ENCODE measurements at regions not wholly inside any gene's neighbourhood (a gene's known extent, or its start where the extent isn't known, plus 50 kb on each side); places are given as distances from the start of the nearest gene placed in this dataset.

DNA sequence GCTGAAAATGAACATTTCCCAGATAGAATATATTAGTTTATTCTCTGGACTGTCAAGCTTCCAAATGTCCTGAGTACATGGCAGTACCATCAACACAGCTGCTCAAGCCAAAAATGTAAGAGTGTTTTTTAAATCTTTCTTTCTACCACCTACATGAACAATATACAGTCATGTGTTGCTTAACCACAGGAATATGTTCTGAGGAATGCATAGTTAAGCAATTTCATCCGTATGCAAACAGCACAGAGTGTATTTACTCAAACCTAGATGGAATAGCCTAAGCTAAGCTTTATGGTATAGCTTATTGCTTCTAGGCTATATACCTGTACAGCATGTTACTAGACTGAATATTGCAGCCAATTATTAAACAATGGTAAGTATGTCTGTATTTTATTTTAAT is 561.9 kb upstream of the ADGRL4 start:
- TF ChIP-seq YY1 (IDR thresholded peaks at IDR 0.05; ENCODE audit: low read depth) (no peak), CEBPB (IDR thresholded peaks at IDR 0.05) (no peak), RAD21 (IDR thresholded peaks at IDR 0.05; ENCODE audit: low read depth) (no peak), NFIC (IDR thresholded peaks at IDR 0.05) (no peak), ZBTB7A (IDR thresholded peaks at IDR 0.05; ENCODE audit: low read depth) (no peak), EGR1 (IDR thresholded peaks at IDR 0.05) (no peak), FOXM1 (IDR thresholded peaks at IDR 0.05; ENCODE audit: borderline replicate concordance, low read depth) (no peak), TCF12 (IDR thresholded peaks at IDR 0.05; ENCODE audit: low read depth) (no peak), TEAD4 (IDR thresholded peaks at IDR 0.05) (no peak), TAF1 (IDR thresholded peaks at IDR 0.05; ENCODE audit: low read depth) (no peak), CREB1 (IDR thresholded peaks at IDR 0.05; ENCODE audit: low read depth) (no peak), EP300 (IDR thresholded peaks at IDR 0.05; ENCODE audit: borderline replicate concordance) (no peak)
- TF ChIP-seq, protein P1, sequence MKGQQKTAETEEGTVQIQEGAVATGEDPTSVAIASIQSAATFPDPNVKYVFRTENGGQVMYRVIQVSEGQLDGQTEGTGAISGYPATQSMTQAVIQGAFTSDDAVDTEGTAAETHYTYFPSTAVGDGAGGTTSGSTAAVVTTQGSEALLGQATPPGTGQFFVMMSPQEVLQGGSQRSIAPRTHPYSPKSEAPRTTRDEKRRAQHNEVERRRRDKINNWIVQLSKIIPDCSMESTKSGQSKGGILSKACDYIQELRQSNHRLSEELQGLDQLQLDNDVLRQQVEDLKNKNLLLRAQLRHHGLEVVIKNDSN (IDR thresholded peaks at IDR 0.05) = no peak
- TF ChIP-seq, protein P2, sequence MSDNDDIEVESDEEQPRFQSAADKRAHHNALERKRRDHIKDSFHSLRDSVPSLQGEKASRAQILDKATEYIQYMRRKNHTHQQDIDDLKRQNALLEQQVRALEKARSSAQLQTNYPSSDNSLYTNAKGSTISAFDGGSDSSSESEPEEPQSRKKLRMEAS (IDR thresholded peaks at IDR 0.05) = no peak
- TF ChIP-seq, protein P3, sequence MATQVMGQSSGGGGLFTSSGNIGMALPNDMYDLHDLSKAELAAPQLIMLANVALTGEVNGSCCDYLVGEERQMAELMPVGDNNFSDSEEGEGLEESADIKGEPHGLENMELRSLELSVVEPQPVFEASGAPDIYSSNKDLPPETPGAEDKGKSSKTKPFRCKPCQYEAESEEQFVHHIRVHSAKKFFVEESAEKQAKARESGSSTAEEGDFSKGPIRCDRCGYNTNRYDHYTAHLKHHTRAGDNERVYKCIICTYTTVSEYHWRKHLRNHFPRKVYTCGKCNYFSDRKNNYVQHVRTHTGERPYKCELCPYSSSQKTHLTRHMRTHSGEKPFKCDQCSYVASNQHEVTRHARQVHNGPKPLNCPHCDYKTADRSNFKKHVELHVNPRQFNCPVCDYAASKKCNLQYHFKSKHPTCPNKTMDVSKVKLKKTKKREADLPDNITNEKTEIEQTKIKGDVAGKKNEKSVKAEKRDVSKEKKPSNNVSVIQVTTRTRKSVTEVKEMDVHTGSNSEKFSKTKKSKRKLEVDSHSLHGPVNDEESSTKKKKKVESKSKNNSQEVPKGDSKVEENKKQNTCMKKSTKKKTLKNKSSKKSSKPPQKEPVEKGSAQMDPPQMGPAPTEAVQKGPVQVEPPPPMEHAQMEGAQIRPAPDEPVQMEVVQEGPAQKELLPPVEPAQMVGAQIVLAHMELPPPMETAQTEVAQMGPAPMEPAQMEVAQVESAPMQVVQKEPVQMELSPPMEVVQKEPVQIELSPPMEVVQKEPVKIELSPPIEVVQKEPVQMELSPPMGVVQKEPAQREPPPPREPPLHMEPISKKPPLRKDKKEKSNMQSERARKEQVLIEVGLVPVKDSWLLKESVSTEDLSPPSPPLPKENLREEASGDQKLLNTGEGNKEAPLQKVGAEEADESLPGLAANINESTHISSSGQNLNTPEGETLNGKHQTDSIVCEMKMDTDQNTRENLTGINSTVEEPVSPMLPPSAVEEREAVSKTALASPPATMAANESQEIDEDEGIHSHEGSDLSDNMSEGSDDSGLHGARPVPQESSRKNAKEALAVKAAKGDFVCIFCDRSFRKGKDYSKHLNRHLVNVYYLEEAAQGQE (IDR thresholded peaks at IDR 0.05; ENCODE audit: low read depth) = no peak

DNA sequence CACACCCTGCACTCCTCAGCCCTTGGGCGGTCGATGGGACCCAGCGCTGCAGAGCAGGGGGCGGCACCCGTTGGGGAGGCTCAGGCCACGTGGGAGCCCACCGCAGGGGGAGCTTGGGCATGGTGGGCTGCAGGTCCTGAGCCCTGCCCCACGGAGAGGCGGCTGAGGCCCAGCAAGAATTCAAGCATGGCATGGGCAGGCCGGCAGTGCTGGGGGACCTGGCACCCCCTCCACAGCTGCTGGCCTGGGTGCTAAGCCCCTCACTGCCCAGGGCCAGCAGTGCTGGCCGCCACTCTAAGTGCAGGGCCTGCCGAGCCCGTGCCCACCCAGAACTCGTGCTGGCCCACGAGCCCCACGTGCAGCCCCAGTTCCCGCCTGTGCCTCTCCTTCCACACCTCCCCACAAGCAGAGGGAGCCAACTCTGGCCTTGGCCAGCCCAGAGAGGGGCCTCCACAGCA is 555.0 kb upstream of the ADGRL4 start:
- no peak for TF ChIP-seq TAF1 (IDR thresholded peaks at IDR 0.05; ENCODE audit: low read depth)
- no peak for TF ChIP-seq FOXM1 (IDR thresholded peaks at IDR 0.05; ENCODE audit: borderline replicate concordance, low read depth)
- no peak for TF ChIP-seq CEBPB (IDR thresholded peaks at IDR 0.05)
- TF ChIP-seq TEAD4 (IDR thresholded peaks at IDR 0.05) = no peak
- no peak for TF ChIP-seq YY1 (IDR thresholded peaks at IDR 0.05; ENCODE audit: low read depth)
- no peak for TF ChIP-seq TCF12 (IDR thresholded peaks at IDR 0.05; ENCODE audit: low read depth)
- TF ChIP-seq NFIC (IDR thresholded peaks at IDR 0.05) = no peak
- TF ChIP-seq, protein P2 (IDR thresholded peaks at IDR 0.05) = no peak
- TF ChIP-seq CREB1 (IDR thresholded peaks at IDR 0.05; ENCODE audit: low read depth) = no peak
- TF ChIP-seq, protein P3 (IDR thresholded peaks at IDR 0.05; ENCODE audit: low read depth) = no peak
- TF ChIP-seq EP300 (IDR thresholded peaks at IDR 0.05; ENCODE audit: borderline replicate concordance) = no peak
- no peak for TF ChIP-seq RAD21 (IDR thresholded peaks at IDR 0.05; ENCODE audit: low read depth)
- no peak for TF ChIP-seq ZBTB7A (IDR thresholded peaks at IDR 0.05; ENCODE audit: low read depth)
- TF ChIP-seq EGR1 (IDR thresholded peaks at IDR 0.05) = no peak
- TF ChIP-seq, protein P1 (IDR thresholded peaks at IDR 0.05) = no peak

DNA sequence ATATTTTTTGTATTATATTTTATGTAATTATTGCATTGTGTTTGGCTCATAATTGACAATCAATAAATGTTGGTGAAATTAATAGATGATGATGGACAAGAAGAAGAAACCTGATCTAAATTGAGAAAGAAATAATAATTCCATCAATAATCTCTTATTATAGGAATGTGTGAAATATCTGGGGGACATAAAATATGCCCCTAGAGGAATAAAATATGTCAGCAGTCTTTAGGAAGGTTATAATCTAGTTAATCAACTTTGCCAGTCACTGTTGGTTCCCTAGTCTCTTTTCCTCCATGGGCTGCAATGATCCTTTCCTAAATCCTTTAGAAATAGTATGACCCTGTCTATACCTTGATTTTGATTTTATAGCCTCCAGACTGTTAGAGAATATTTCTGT is 549.7 kb upstream of the ADGRL4 start:
- no peak for TF ChIP-seq CEBPB (IDR thresholded peaks at IDR 0.05)
- TF ChIP-seq ZBTB7A (IDR thresholded peaks at IDR 0.05; ENCODE audit: low read depth) = no peak
- no peak for TF ChIP-seq EP300 (IDR thresholded peaks at IDR 0.05; ENCODE audit: borderline replicate concordance)
- TF ChIP-seq, protein P1 (IDR thresholded peaks at IDR 0.05) = no peak
- no peak for TF ChIP-seq CREB1 (IDR thresholded peaks at IDR 0.05; ENCODE audit: low read depth)
- TF ChIP-seq, protein P2 (IDR thresholded peaks at IDR 0.05) = no peak
- TF ChIP-seq, protein P3 (IDR thresholded peaks at IDR 0.05; ENCODE audit: low read depth) = no peak
- no peak for TF ChIP-seq YY1 (IDR thresholded peaks at IDR 0.05; ENCODE audit: low read depth)
- TF ChIP-seq NFIC (IDR thresholded peaks at IDR 0.05) = no peak
- no peak for TF ChIP-seq EGR1 (IDR thresholded peaks at IDR 0.05)
- TF ChIP-seq FOXM1 (IDR thresholded peaks at IDR 0.05; ENCODE audit: borderline replicate concordance, low read depth) = no peak
- TF ChIP-seq TCF12 (IDR thresholded peaks at IDR 0.05; ENCODE audit: low read depth) = no peak
- TF ChIP-seq TAF1 (IDR thresholded peaks at IDR 0.05; ENCODE audit: low read depth) = no peak
- no peak for TF ChIP-seq RAD21 (IDR thresholded peaks at IDR 0.05; ENCODE audit: low read depth)
- TF ChIP-seq TEAD4 (IDR thresholded peaks at IDR 0.05) = no peak
